Tibial nerve (tissue), 3 donors: ENCODE measurements at regions not wholly inside any gene's neighbourhood (a gene's known extent, or its start where the extent isn't known, plus 50 kb on each side); places are given as distances from the start of the nearest gene placed in this dataset.

Experiments
- CTCF ChIP-seq, 5 experiments: fragments of 200-600 bp in 3 of 5; fragments of 450-650 bp in 2 of 5; sonication (generic) in 3 of 5; IDR thresholded peaks; one replicate each; pipeline ENCODE4 v1.5.1; 2016 to 2019; ENCODE audit warnings: antibody characterized with exemption in 5 of 5, mild to moderate bottlenecking in 3 of 5, moderate library complexity in 2 of 5
- POLR2A ChIP-seq, 2 donors: fragments of 450-650 bp; IDR thresholded peaks; one replicate each; pipeline ENCODE4 v1.6.1; 2017; ENCODE audit warnings: antibody characterized with exemption in 2 of 2, mild to moderate bottlenecking in 2 of 2, moderate library complexity in 2 of 2

GRCh38 chr2:223537115-223537514, 65.0 kb downstream of the SCG2 start:
- TF ChIP-seq POLR2A (IDR thresholded peaks at IDR 0.05) (no peak), CTCF (IDR thresholded peaks at IDR 0.05) (no peak)
